GM23338 (cell line): ENCODE measurements at regions not wholly inside any gene's neighbourhood (a gene's known extent, or its start where the extent isn't known, plus 50 kb on each side); places are given as distances from the start of the nearest gene placed in this dataset.
"Not testable (repeated sequence)": the region's sequence is repeated elsewhere in the genome, so short reads cannot be mapped to it uniquely, and the experiment has no call there.

ENCODE experiments used
- ATAC-seq: fragments of 200-7000 bp; cut with Tn5 transposase; 3 replicates; pipeline ENCODE4 v1.9.1; 2020
- DNase-seq: peaks from one replicate; pipeline ENCODE4 v3.0.0-alpha.2; 2015; ENCODE audit warnings: low spot score
- H2AFZ ChIP-seq: fragments of 200-600 bp; sonication (generic); 2 replicates; pipeline ENCODE4 v1.8.0; 2016; ENCODE audit warnings: antibody characterized with exemption, mild to moderate bottlenecking, moderate library complexity
- H3F3A ChIP-seq: fragments of 200-600 bp; sonication (generic); replicated peaks from 2 replicates; pipeline ENCODE4 v1.8.0; 2017; ENCODE audit warnings: antibody characterized with exemption, mixed run types, low read depth
- H3K27ac ChIP-seq: fragments of 200-600 bp; sonication (generic); 2 replicates; pipeline ENCODE4 v1.6.1; 2016; ENCODE audit warnings: low read depth
- H3K27me3 ChIP-seq: fragments of 200-600 bp; sonication (generic); 2 replicates; pipeline ENCODE4 v1.8.0; 2016; ENCODE audit warnings: mild to moderate bottlenecking, mixed run types, moderate library complexity; ENCODE audit not compliant: insufficient read depth
- H3K36me3 ChIP-seq: fragments of 200-600 bp; sonication (generic); 2 replicates; pipeline ENCODE4 v1.8.0; 2016; ENCODE audit warnings: mild to moderate bottlenecking; ENCODE audit not compliant: insufficient read depth
- H3K4me1 ChIP-seq: fragments of 200-600 bp; sonication (generic); 2 replicates; pipeline ENCODE4 v1.8.0; 2016; ENCODE audit warnings: mild to moderate bottlenecking, moderate library complexity; ENCODE audit not compliant: insufficient read depth
- H3K4me2 ChIP-seq: fragments of 200-600 bp; sonication (generic); 2 replicates; pipeline ENCODE4 v1.7.1; 2017; ENCODE audit warnings: mixed run types
- H3K4me3 ChIP-seq: fragments of 200-600 bp; sonication (generic); 2 replicates; pipeline ENCODE4 v1.6.1; 2016; ENCODE audit warnings: mixed run types
- H3K79me2 ChIP-seq: fragments of 200-600 bp; sonication (generic); replicated peaks from 2 replicates; pipeline ENCODE4 v1.8.0; 2017; ENCODE audit warnings: mild to moderate bottlenecking; ENCODE audit not compliant: insufficient read depth
- H3K9me2 ChIP-seq: fragments of 200-600 bp; sonication (generic); 2 replicates; pipeline ENCODE4 v1.8.0; 2017; ENCODE audit not compliant: insufficient read depth
- H4K20me1 ChIP-seq: fragments of 200-600 bp; sonication (generic); replicated peaks from 2 replicates; pipeline ENCODE4 v1.8.0; 2017; ENCODE audit warnings: mild to moderate bottlenecking; ENCODE audit not compliant: insufficient read depth
- H3K27ac Mint-ChIP-seq: 2 replicates; pipeline ENCODE4 v1.8.0; 2020; ENCODE audit warnings: inconsistent platforms, mild to moderate bottlenecking, moderate library complexity, mixed read lengths
- H3K27me3 Mint-ChIP-seq: 3 replicates; pipeline ENCODE4 v1.8.0; 2022; ENCODE audit warnings: low read depth, mild to moderate bottlenecking, moderate library complexity, mixed read lengths, inconsistent platforms; ENCODE audit not compliant: insufficient read depth, poor library complexity
- H3K36me3 Mint-ChIP-seq: 3 replicates; pipeline ENCODE4 v1.8.0; 2021; ENCODE audit warnings: low read depth, mild to moderate bottlenecking, inconsistent platforms, moderate library complexity, mixed read lengths
- H3K4me1 Mint-ChIP-seq: 3 replicates; pipeline ENCODE4 v1.8.0; 2020; ENCODE audit warnings: mild to moderate bottlenecking, inconsistent platforms, mixed read lengths
- H3K4me3 Mint-ChIP-seq: 3 replicates; pipeline ENCODE4 v1.8.0; 2021; ENCODE audit warnings: moderate library complexity, mild to moderate bottlenecking, inconsistent platforms, mixed read lengths
- H3K9me3 Mint-ChIP-seq: 3 replicates; pipeline ENCODE4 v1.8.0; 2020; ENCODE audit warnings: moderate library complexity, mild to moderate bottlenecking, inconsistent platforms, mixed read lengths
- CREB1 ChIP-seq: fragments of 250-450 bp; sonication (Bioruptor Pico); IDR thresholded peaks from 2 replicates; pipeline ENCODE4 v1.5.0; 2020; ENCODE audit warnings: low read depth, mild to moderate bottlenecking, moderate library complexity
- CTCF ChIP-seq, 2 experiments: fragments of 200-600 bp in 1 of 2; sonication (generic) in 1 of 2; conservative IDR thresholded peaks; 2 replicates each; pipeline versions ENCODE4 v1.5.1 to v1.6.1; 2016 to 2017; ENCODE audit warnings: antibody characterized with exemption in 2 of 2, low read depth in 2 of 2, mild to moderate bottlenecking in 2 of 2, moderate library complexity in 1 of 2
- EZH2 ChIP-seq: fragments of 200-600 bp; sonication (generic); IDR thresholded peaks from one replicate; pipeline ENCODE4 v1.8.0; 2017; ENCODE audit warnings: antibody characterized with exemption, mild to moderate bottlenecking, low read depth; ENCODE audit not compliant: unreplicated experiment
- JUNB ChIP-seq: IDR thresholded peaks from one replicate; pipeline ENCODE4 v1.6.1; 2016; ENCODE audit warnings: antibody characterized with exemption; ENCODE audit not compliant: unreplicated experiment
- POLR2AphosphoS5 ChIP-seq: IDR thresholded peaks from 2 replicates; pipeline ENCODE4 v1.6.1; 2016; ENCODE audit warnings: antibody characterized with exemption, low read depth
- STAT1 ChIP-seq: IDR thresholded peaks from one replicate; pipeline ENCODE4 v1.6.1; 2016; ENCODE audit warnings: antibody characterized with exemption; ENCODE audit not compliant: unreplicated experiment
- ZNF331 ChIP-seq: fragments of 250-450 bp; sonication (Bioruptor Pico); IDR thresholded peaks from 2 replicates; pipeline ENCODE4 v1.5.0; 2020; ENCODE audit warnings: low read depth, mild to moderate bottlenecking, moderate library complexity
- ZNF462 ChIP-seq: fragments of 250-450 bp; sonication (Bioruptor Pico); IDR thresholded peaks from 2 replicates; pipeline ENCODE4 v1.5.0; 2020; ENCODE audit warnings: mild to moderate bottlenecking, moderate library complexity
- TF ChIP-seq, protein P1 (sequence below): IDR thresholded peaks from 2 replicates; pipeline ENCODE4 v1.6.1; 2016; ENCODE audit warnings: antibody characterized with exemption

GRCh38 chr6:110539277-110540019 is 63.0 kb upstream of the SLC22A16 start:
- H3K27me3 ChIP-seq, H4K20me1 ChIP-seq, H3K36me3 ChIP-seq, H3K27me3 Mint-ChIP-seq, H3K4me3 ChIP-seq, H3K36me3 Mint-ChIP-seq, H3K9me2 ChIP-seq, H3K4me2 ChIP-seq, H2AFZ ChIP-seq, ATAC-seq, H3K4me3 Mint-ChIP-seq, H3K27ac Mint-ChIP-seq, H3K4me1 Mint-ChIP-seq, H3K79me2 ChIP-seq, H3K27ac ChIP-seq, DNase-seq, H3F3A ChIP-seq, H3K4me1 ChIP-seq: not testable (repeated sequence)
- peaks cover 13% of the 10 kb centered on the region for H3K9me3 Mint-ChIP-seq

DNA sequence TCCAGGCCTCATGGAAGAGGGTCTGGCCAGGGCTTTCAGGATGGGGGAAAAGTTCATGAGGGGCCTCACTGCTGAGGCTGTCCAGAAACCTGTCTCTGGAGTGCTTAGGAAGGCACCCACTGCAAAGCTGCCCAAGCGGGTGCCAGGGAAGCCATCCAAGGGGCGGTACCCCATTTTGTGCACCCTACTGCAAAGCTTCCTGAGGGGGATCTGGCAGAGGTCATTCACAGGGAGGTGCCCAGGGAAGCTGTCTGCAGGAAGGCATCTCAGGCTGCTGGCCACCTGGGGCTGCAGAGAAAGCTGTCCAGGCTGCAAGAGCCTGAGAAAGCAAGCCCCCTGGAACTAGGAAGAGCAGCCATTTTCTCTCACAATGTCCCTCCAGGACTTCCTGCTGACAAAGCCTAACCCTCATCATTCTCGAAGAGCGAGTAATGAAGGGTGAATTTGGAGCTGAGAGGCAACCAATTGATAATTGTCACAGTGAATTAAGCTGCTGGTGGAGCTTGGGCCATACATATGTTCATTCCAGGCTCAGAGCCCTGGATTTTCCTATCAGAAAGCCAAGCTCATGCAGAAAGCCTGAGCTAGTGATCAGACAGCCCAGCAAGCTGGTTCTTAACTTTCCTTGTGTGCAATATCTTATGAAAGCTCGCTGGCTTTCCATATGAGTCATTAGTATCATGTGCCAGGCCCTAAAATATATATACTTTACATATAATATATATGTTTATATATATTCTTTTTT is 62.2 kb upstream of the SLC22A16 start:
- H3K27me3 Mint-ChIP-seq: peaks cover 1% of the 10 kb centered on the region
- H2AFZ ChIP-seq: 0 out of 2 replicates have a peak overlapping the region, but pooled peaks have one; percentile 23
- DNase-seq (no peak), ATAC-seq (no peak)
- H3K9me2 ChIP-seq: no peaks in the 10 kb centered on the region
- H3K36me3 ChIP-seq: no peaks in the 10 kb centered on the region
- peaks cover 4% of the 10 kb centered on the region; the same call in 2 of the 3 replicates for H3K36me3 Mint-ChIP-seq
- no peak overlapping the region for H3K27ac Mint-ChIP-seq
- no peak overlapping the region for H3K4me2 ChIP-seq
- no peaks in the 10 kb centered on the region for H3F3A ChIP-seq
- H3K4me1 Mint-ChIP-seq: no peaks in the 10 kb centered on the region
- H3K4me3 Mint-ChIP-seq: no peak overlapping the region
- H3K9me3 Mint-ChIP-seq: peaks cover 12% of the 10 kb centered on the region
- H4K20me1 ChIP-seq: no peaks in the 10 kb centered on the region
- no peak overlapping the region for H3K4me3 ChIP-seq
- H3K79me2 ChIP-seq: no peaks in the 10 kb centered on the region
- H3K27ac ChIP-seq: no peak overlapping the region
- H3K4me1 ChIP-seq: no peaks in the 10 kb centered on the region
- H3K27me3 ChIP-seq: no peaks in the 10 kb centered on the region
- no peak for TF ChIP-seq ZNF462 (CRISPR knock-in tag)
- TF ChIP-seq STAT1: no peak
- no peak for TF ChIP-seq CREB1
- no peak for TF ChIP-seq ZNF331
- no peak for TF ChIP-seq POLR2AphosphoS5
- TF ChIP-seq JUNB: no peak
- no peak for TF ChIP-seq CTCF (conservative IDR thresholded peaks at IDR 0.05; ENCODE audit: low read depth in 2 of 2)
- TF ChIP-seq, protein P1, sequence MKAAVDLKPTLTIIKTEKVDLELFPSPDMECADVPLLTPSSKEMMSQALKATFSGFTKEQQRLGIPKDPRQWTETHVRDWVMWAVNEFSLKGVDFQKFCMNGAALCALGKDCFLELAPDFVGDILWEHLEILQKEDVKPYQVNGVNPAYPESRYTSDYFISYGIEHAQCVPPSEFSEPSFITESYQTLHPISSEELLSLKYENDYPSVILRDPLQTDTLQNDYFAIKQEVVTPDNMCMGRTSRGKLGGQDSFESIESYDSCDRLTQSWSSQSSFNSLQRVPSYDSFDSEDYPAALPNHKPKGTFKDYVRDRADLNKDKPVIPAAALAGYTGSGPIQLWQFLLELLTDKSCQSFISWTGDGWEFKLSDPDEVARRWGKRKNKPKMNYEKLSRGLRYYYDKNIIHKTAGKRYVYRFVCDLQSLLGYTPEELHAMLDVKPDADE: no peak
- TF ChIP-seq EZH2: no peak
